K562 (cell line): ENCODE measurements at regions not wholly inside any gene's neighbourhood (a gene's known extent, or its start where the extent isn't known, plus 50 kb on each side); places are given as distances from the start of the nearest gene placed in this dataset.

Experiments
- ATAC-seq: fragments of 200-7000 bp; cut with Tn5 transposase; 3 replicates; pipeline ENCODE4 v1.9.1; 2020; ENCODE audit warnings: moderate library complexity
- BruUV-seq: library from RNA; stranded (reverse); fragments of 400-500 nt; replicated peaks from 2 replicates; lab custom pipeline; 2021; lab: Mats Ljungman, UMichigan
- CTCF ChIA-PET: fragments of 300-600 bp; formaldehyde crosslinking; extraction: SDS; loops from one replicate; lab custom pipeline; 2021; ENCODE audit warnings: low intra/inter-chr PET ratio; lab: Yijun Ruan, JAX
- POLR2A ChIA-PET: fragments of 300-600, 350-650 bp; sonication (Branson Sonifier 250); formaldehyde crosslinking; extraction: SDS; loops from one replicate; lab custom pipeline; 2021; ENCODE audit warnings: antibody characterized with exemption, inconsistent platforms; lab: Yijun Ruan, JAX
- DNase-seq, 4 experiments: peaks; one replicate each; pipeline versions ENCODE4 v3.0.0 to v3.0.0-alpha.2; 2011 to 2018; ENCODE audit warnings: low spot score in 3 of 4, mixed read lengths in 3 of 4; ENCODE audit errors: extremely low read depth in 1 of 4
- FAIRE-seq: peaks from 2 replicates; lab custom pipeline; 2011; peaks lifted over from hg19 to GRCh38; lab: Jason Lieb, UNC
- H2AFZ ChIP-seq: 2 replicates; pipeline ENCODE4 v1.6.0; 2011; ENCODE audit warnings: low read depth, low read length, control low read depth, inconsistent platforms
- H3K27ac ChIP-seq: fragments of 200-600 bp; 3 replicates; pipeline ENCODE4 v1.8.0; 2011; ENCODE audit warnings: low read depth, mild to moderate bottlenecking, control low read depth, inconsistent platforms, low read length, moderate library complexity, mixed read lengths; ENCODE audit errors: extremely low read depth
- H3K27me3 ChIP-seq, 2 experiments: fragments of 300-600 bp in 1 of 2; 2 replicates in 1 of 2; 3 replicates in 1 of 2; pipeline versions ENCODE4 v1.6.0 to v1.8.0; 2011; ENCODE audit warnings: inconsistent platforms in 2 of 2, low read length in 2 of 2, mild to moderate bottlenecking in 1 of 2, mixed read lengths in 1 of 2, moderate library complexity in 1 of 2; ENCODE audit not compliant: control insufficient read depth in 2 of 2, insufficient read depth in 2 of 2
- H3K36me3 ChIP-seq: fragments of 300-600 bp; 3 replicates; pipeline ENCODE4 v1.8.0; 2011; ENCODE audit warnings: mild to moderate bottlenecking, low read length, inconsistent platforms; ENCODE audit not compliant: control insufficient read depth, insufficient read depth
- H3K4me1 ChIP-seq, 2 experiments: fragments of 200-600 bp in 1 of 2; replicated peaks in 1 of 2; 2 replicates in 1 of 2; 3 replicates in 1 of 2; pipeline versions ENCODE4 v1.5.1 to v1.8.0; 2011; ENCODE audit warnings: inconsistent platforms in 2 of 2, low read length in 2 of 2, mild to moderate bottlenecking in 1 of 2, mixed read lengths in 1 of 2, moderate library complexity in 1 of 2; ENCODE audit not compliant: control insufficient read depth in 2 of 2, insufficient read depth in 2 of 2
- H3K4me2 ChIP-seq: 2 replicates; pipeline ENCODE4 v1.6.1; 2011; ENCODE audit warnings: low read length, control low read depth, inconsistent platforms, mixed read lengths; ENCODE audit not compliant: insufficient read depth
- H3K4me3 ChIP-seq: fragments of 200-600 bp; sonication (generic), shearing (Covaris generic); 2 replicates; pipeline ENCODE4 v1.5.1; 2016; ENCODE audit warnings: control low read depth, inconsistent platforms
- H3K79me2 ChIP-seq: fragments of 200-600 bp; 3 replicates; pipeline ENCODE4 v1.8.0; 2011; ENCODE audit warnings: low read length, inconsistent platforms; ENCODE audit not compliant: control insufficient read depth, insufficient read depth
- H3K9ac ChIP-seq, 2 experiments: 2 replicates each; pipeline versions ENCODE4 v1.6.0 to v1.6.1; 2011; ENCODE audit warnings: low read depth in 2 of 2, low read length in 2 of 2, control low read depth in 1 of 2, inconsistent platforms in 1 of 2, mild to moderate bottlenecking in 1 of 2, mixed read lengths in 1 of 2; ENCODE audit not compliant: insufficient read depth in 1 of 2
- H3K9me1 ChIP-seq: one replicate; pipeline ENCODE4 v1.6.0; 2011; ENCODE audit warnings: inconsistent platforms, mild to moderate bottlenecking, low read length, moderate library complexity; ENCODE audit not compliant: control insufficient read depth, insufficient read depth
- H3K9me3 ChIP-seq: replicated peaks from 2 replicates; pipeline ENCODE4 v1.5.1; 2011; ENCODE audit warnings: low read depth, low read length, inconsistent platforms; ENCODE audit not compliant: control insufficient read depth, insufficient read depth
- H4K20me1 ChIP-seq: replicated peaks from 2 replicates; pipeline ENCODE4 v1.6.1; 2011; ENCODE audit warnings: low read length, inconsistent platforms, mixed read lengths; ENCODE audit not compliant: control insufficient read depth, insufficient read depth
- BRD4 ChIP-seq: fragments of 200-600 bp; sonication (generic); IDR thresholded peaks from 2 replicates; pipeline ENCODE4 v1.6.1; 2017; ENCODE audit warnings: inconsistent platforms
- KAT7 ChIP-seq: sonication (generic); formaldehyde crosslinking; IDR thresholded peaks from 2 replicates; pipeline ENCODE4 v1.8.0; 2022; ENCODE audit warnings: missing genetic modification reagents, mild to moderate bottlenecking, borderline replicate concordance
- NELFE ChIP-seq: IDR thresholded peaks from 2 replicates; pipeline ENCODE4 v1.6.1; 2011; ENCODE audit warnings: mild to moderate bottlenecking; ENCODE audit not compliant: insufficient read depth, insufficient read length
- PHF20 ChIP-seq: fragments of 450-650 bp; IDR thresholded peaks from 2 replicates; pipeline ENCODE4 v1.6.1; 2018; ENCODE audit not compliant: partially characterized antibody
- PPARD ChIP-seq: fragments of 250-450 bp; sonication (Bioruptor Pico); IDR thresholded peaks from 2 replicates; pipeline ENCODE4 v1.8.0; 2022; ENCODE audit warnings: inconsistent platforms, mild to moderate bottlenecking, moderate library complexity
- SRSF9 ChIP-seq: fragments of 200-400 bp; formaldehyde crosslinking; IDR thresholded peaks from 2 replicates; pipeline ENCODE4 v1.6.1; 2017; ENCODE audit warnings: low read depth, low read length, borderline replicate concordance
- ZNF280B ChIP-seq: fragments of 250-450 bp; sonication (Bioruptor Pico); IDR thresholded peaks from 2 replicates; pipeline ENCODE4 v1.5.1; 2021; ENCODE audit warnings: mild to moderate bottlenecking
- ZNF311 ChIP-seq: fragments of 250-450 bp; sonication (Bioruptor Pico); IDR thresholded peaks from 2 replicates; pipeline ENCODE4 v1.4.0; 2020; ENCODE audit warnings: mild to moderate bottlenecking, moderate library complexity
- ZNF512 ChIP-seq: IDR thresholded peaks from 2 replicates; pipeline ENCODE4 v1.6.1; 2016; ENCODE audit warnings: missing genetic modification characterization, missing compliant biosample characterization
- ZZZ3 ChIP-seq: fragments of 450-650 bp; IDR thresholded peaks from 2 replicates; pipeline ENCODE4 v1.6.1; 2016; ENCODE audit warnings: antibody characterized with exemption, mild to moderate bottlenecking, moderate library complexity
- WGBS: fragments of 100-300 bp; shearing (Covaris generic); methylation state at CpG from one replicate; pipeline ENCODE4 v1.1.6; 2016; ENCODE audit warnings: low coverage, mixed read lengths; ENCODE audit not compliant: insufficient coverage; ENCODE audit errors: missing lambda C conversion rate; 5-methylcytosine and 5-hydroxymethylcytosine counted together
- in situ Hi-C: fragments of 300-500 bp; cut with MboI; formaldehyde crosslinking; loops from 4 replicates; pipeline ENCODE4 v1.15.0; 2018; ENCODE audit warnings: inconsistent platforms, mixed read lengths
- intact Hi-C: fragments of 100-400 bp; cut with micrococcal nuclease; formaldehyde crosslinking; loops from 2 replicates; pipeline ENCODE4 v1.14.2; 2022

DNA sequence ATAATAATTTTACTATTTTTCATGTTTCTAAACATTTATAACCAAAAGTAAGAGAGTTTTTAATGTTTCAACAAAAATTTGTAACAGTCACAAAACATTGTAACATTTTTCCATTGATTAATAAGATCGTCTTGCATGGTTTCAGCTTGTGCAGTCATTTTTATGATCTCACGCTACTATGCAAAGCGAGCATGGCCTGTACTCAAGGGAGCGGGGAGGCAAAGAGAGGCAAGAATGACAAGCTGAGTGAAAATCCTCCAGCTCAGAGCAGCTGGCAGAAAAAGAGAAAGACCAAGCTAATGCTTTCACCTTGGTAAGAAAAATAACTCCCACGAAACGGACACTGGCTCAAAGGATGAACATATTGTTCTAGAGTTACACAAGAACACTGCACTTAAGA is 90.0 kb upstream of the SV2C start:
- H3K4me1 ChIP-seq: no peaks in the 10 kb centered on the region
- ChIA-PET POLR2A (no interaction called here), CTCF (no interaction called here)
- H3K79me2 ChIP-seq: no peaks in the 10 kb centered on the region
- no peaks in the 10 kb centered on the region for H4K20me1 ChIP-seq
- intact Hi-C loops (no loop called here), in situ Hi-C loops (no loop called here)
- no peak overlapping the region for H3K4me3 ChIP-seq
- H3K27me3 ChIP-seq: no peaks in the 10 kb centered on the region
- H3K9me1 ChIP-seq: no peaks in the 10 kb centered on the region
- no peaks in the 10 kb centered on the region for H3K36me3 ChIP-seq
- DNase-seq: no peak
- ATAC-seq: no peak
- no peak overlapping the region for H2AFZ ChIP-seq
- H3K4me2 ChIP-seq: no peak overlapping the region
- FAIRE-seq: no peak
- no TSS peak for BruUV-seq
- H3K9me3 ChIP-seq: no peaks in the 10 kb centered on the region
- TF ChIP-seq KAT7 (no peak), ZNF280B (CRISPR knock-in tag) (no peak), NELFE (no peak), SRSF9 (no peak), ZNF311 (CRISPR knock-in tag) (no peak), ZNF512 (tag) (no peak), BRD4 (no peak), PPARD (CRISPR knock-in tag) (no peak), PHF20 (no peak), ZZZ3 (no peak)
- WGBS: 0% methylated on average over 6 of the region's 6 CpGs
- no peak overlapping the region for H3K27ac ChIP-seq
- H3K9ac ChIP-seq: no peak overlapping the region
